Testis (tissue), 2 donors: ENCODE measurements at regions not wholly inside any gene's neighbourhood (a gene's known extent, or its start where the extent isn't known, plus 50 kb on each side); places are given as distances from the start of the nearest gene placed in this dataset.
"Not testable (repeated sequence)": the region's sequence is repeated elsewhere in the genome, so short reads cannot be mapped to it uniquely, and the experiment has no call there.

Experiments used
- DNase-seq: peaks from one replicate; pipeline ENCODE4 v3.0.0-alpha.2; 2019
- H3K27ac ChIP-seq, 2 donors: fragments of 200-600 bp; sonication (generic); one replicate each; pipeline ENCODE4 v1.5.1; 2019
- H3K27me3 ChIP-seq: fragments of 200-600 bp; sonication (generic); one replicate; pipeline ENCODE4 v1.5.1; 2019
- H3K36me3 ChIP-seq: fragments of 200-600 bp; sonication (generic); one replicate; pipeline ENCODE4 v1.5.1; 2017; ENCODE audit warnings: low read depth; ENCODE audit errors: missing control alignments
- H3K4me1 ChIP-seq: fragments of 200-600 bp; sonication (generic); one replicate; pipeline ENCODE4 v1.5.1; 2019
- H3K4me3 ChIP-seq, 2 donors: fragments of 200-600 bp; sonication (generic); one replicate each; pipeline ENCODE4 v1.5.1; 2017 to 2019
- H3K9me3 ChIP-seq: fragments of 200-600 bp; sonication (generic); one replicate; pipeline ENCODE4 v1.5.1; 2017
- POLR2A ChIP-seq: fragments of 450-650 bp; IDR thresholded peaks from one replicate; pipeline ENCODE4 v1.6.1; 2017; ENCODE audit warnings: antibody characterized with exemption, mild to moderate bottlenecking, moderate library complexity
- WGBS, 2 donors: methylation state at CpG; one replicate each; pipeline ENCODE4 v1.1.5; 2018; 5-methylcytosine and 5-hydroxymethylcytosine counted together
- intact Hi-C: fragments of 100-400 bp; cut with DNase I; formaldehyde crosslinking; loops from one replicate; pipeline ENCODE4 v1.15.1; 2023; ENCODE audit warnings: low total_unique reads
- TF ChIP-seq, protein P1 (sequence below), 3 experiments: fragments of 450-650 bp in 2 of 3; fragments of 200-600 bp in 1 of 3; sonication (generic) in 1 of 3; IDR thresholded peaks; one replicate each; pipeline ENCODE4 v1.5.1; 2016 to 2019; ENCODE audit warnings: antibody characterized with exemption in 3 of 3, mild to moderate bottlenecking in 2 of 3, moderate library complexity in 1 of 3

DNA sequence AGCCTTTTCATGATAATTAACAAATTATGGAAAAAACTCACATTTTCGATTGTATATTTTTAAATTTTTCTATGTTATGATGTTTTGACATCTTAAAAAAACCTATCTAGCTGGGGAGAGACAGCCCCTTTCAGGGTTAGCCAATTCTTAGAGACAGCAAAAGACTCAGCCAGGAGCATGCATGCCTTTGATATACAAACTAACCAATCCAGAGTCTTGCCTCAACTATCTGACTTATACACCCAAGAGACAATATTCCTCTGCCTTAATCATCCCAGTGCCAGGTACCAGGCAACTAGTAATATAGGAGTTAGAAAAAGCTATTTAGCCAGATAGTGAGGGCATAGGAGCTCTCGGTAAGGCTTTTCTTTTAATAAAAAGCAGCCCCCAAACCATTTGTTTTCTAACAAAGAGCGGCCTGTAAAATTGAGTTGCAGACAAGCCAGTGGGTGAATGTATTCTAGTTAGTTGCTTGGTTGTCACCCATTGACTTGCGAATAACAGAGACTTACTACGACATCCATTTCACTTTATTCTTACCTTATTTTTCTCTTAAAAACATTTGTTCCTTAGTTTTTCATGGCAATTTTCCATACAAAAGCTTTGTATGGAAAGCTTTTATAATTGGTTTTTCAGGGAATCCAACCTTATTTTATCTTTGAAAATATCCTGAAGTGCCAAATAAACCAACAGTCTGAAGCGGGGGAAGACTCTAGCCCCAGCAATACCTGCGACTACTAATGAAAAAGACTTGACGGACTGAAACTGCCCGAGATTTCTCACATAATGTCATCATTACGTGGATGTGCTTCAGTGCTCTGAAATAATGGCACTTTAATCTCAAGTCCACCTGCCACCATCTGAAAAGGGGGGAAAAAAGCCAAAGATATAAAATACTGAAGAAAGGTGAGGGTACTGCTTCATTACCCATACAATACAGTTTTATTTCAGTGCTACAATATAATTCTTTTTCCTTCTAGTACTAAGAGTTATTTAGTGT lies 64.6 kb upstream of the ATP2C1 start:
- Histone ChIP-seq H3K4me3 (no peak overlapping the region), H3K27ac (no peak overlapping the region), H3K27me3 (no peaks in the 10 kb centered on the region), H3K9me3 (no peaks in the 10 kb centered on the region), H3K4me1 (no peaks in the 10 kb centered on the region), H3K36me3 (no peaks in the 10 kb centered on the region)
- no peak for TF ChIP-seq POLR2A
- TF ChIP-seq, protein P1, sequence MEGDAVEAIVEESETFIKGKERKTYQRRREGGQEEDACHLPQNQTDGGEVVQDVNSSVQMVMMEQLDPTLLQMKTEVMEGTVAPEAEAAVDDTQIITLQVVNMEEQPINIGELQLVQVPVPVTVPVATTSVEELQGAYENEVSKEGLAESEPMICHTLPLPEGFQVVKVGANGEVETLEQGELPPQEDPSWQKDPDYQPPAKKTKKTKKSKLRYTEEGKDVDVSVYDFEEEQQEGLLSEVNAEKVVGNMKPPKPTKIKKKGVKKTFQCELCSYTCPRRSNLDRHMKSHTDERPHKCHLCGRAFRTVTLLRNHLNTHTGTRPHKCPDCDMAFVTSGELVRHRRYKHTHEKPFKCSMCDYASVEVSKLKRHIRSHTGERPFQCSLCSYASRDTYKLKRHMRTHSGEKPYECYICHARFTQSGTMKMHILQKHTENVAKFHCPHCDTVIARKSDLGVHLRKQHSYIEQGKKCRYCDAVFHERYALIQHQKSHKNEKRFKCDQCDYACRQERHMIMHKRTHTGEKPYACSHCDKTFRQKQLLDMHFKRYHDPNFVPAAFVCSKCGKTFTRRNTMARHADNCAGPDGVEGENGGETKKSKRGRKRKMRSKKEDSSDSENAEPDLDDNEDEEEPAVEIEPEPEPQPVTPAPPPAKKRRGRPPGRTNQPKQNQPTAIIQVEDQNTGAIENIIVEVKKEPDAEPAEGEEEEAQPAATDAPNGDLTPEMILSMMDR (IDR thresholded peaks at IDR 0.05), result no peak
- WGBS, 2 donors, result 91 to 92% methylated on average over 10 of the region's 10 CpGs
- intact Hi-C loops, result no loop called here
- no peak for DNase-seq

DNA sequence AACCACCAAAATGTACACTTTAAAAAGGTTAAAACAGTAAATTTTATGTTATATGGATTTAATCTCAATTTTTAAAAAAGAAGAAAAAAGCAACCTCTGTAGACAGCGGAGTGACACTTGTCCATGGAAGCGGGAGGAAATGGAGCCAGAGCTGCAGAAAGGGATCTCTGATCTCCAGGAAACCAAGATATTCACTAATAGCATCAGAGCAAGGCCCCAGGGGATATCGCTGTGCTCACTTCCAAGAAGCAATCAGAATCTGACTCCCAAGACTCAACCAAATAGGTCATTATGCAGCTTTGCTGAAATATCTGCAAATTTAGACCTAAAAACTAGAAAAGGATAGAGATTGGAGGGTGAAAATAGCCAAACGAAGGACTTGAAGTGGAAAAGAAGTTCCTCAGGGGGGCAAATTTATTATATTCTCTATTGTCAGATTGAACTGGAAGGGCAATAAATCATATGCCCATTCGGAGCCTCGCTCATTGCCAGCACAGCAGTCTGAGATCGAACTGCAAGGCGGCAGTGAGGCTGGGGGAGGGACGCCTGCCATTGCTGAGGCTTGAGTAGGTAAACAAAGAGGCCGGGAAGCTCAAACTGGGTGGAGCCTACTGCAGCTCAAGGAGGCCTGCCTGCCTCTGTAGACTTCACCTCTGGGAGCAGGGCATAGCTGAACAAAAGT lies 62.0 kb upstream of the ATP2C1 start:
- Histone ChIP-seq H3K36me3 (no peaks in the 10 kb centered on the region), H3K4me1 (no peaks in the 10 kb centered on the region), H3K27ac (no peak overlapping the region), H3K9me3 (no peaks in the 10 kb centered on the region), H3K4me3 (no peak overlapping the region), H3K27me3 (no peaks in the 10 kb centered on the region)
- DNase-seq, result no peak
- intact Hi-C loops, result no loop called here
- TF ChIP-seq, protein P1 (IDR thresholded peaks at IDR 0.05), result no peak
- 59 to 69% methylated on average over 10 of the region's 10 CpGs for WGBS, 2 donors

DNA sequence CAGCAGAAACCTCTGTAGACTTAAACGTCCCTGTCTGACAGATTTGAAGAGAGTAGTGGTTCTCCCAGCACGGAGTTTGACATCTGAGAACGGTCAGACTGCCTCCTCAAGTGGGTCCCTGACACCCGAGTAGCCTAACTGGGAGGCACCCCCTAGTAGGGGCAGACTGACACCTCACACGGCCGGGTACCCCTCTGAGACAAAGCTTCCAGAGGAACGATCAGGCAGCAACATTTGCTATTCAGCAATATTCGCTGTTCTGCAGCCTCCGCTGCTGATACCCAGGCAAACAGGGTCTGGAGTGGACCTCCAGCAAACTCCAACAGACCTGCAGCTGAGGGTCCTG lies 61.5 kb upstream of the ATP2C1 start:
- intact Hi-C loops, H3K36me3 ChIP-seq, H3K4me3 ChIP-seq, DNase-seq, H3K27me3 ChIP-seq, H3K9me3 ChIP-seq, H3K4me1 ChIP-seq, H3K27ac ChIP-seq: not testable (repeated sequence)
- 51 to 79% methylated on average over 3 to 9 of the region's 9 CpGs for WGBS, 2 donors

DNA sequence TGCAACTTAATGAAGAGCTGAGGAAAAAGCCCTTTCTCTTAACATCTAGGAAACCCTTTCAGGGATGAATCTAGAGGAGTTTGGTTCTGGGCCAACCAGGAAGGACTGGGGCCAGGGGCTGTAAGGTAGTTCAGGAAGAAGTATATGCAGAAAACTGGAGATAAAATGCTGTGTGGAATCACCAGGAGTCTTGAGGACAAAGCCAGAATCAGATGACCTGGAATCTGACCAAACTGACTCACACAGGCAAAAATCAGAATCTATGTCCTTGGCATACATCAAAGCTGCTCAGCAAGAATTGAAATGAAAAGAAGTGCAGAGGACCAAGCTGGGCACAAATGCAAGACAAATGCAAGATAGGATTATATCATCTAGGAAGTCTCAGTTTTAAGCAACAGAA lies 59.4 kb upstream of the ATP2C1 start:
- Histone ChIP-seq H3K4me1 (no peaks in the 10 kb centered on the region), H3K9me3 (no peaks in the 10 kb centered on the region), H3K27me3 (no peaks in the 10 kb centered on the region), H3K27ac (no peak overlapping the region), H3K36me3 (no peaks in the 10 kb centered on the region), H3K4me3 (no peak overlapping the region)
- TF ChIP-seq POLR2A, result no peak
- TF ChIP-seq, protein P1 (IDR thresholded peaks at IDR 0.05), result no peak
- intact Hi-C loops, result no loop called here
- peak; percentile 43 for DNase-seq

DNA sequence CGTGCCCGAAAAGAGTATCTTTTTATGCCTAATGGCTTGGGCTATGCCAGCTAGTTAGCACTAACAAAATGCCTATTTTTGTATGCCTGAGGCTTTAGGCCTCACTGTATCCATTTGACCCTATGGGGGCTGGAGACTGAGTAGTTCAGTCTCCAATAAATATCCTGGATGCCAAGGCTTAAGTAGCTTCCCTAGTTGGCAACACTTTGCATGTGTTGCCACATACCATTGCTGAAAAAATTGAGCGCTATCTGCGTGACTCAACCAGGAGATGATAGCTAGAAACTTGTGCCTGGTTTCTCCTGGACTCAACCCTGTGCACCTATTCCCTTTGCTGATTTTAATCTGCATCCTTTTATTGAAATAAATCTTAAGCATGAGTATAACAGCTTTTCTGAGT lies 58.4 kb upstream of the ATP2C1 start:
- TF ChIP-seq, protein P1 (IDR thresholded peaks at IDR 0.05), result no peak
- no peak for TF ChIP-seq POLR2A
- Histone ChIP-seq H3K4me3 (no peak overlapping the region), H3K27ac (no peak overlapping the region), H3K4me1 (no peaks in the 10 kb centered on the region), H3K9me3 (no peaks in the 10 kb centered on the region), H3K36me3 (no peaks in the 10 kb centered on the region), H3K27me3 (no peaks in the 10 kb centered on the region)
- no peak for DNase-seq
- intact Hi-C loops, result no loop called here
- WGBS, 2 donors, result 92% methylated on average over 4 of the region's 4 CpGs
